ENCODE measurements at regions not wholly inside any gene's neighbourhood (a gene's known extent, or its start where the extent isn't known, plus 50 kb on each side); places are given as distances from the start of the nearest gene placed in this dataset.
"Not testable (repeated sequence)": the region's sequence is repeated elsewhere in the genome, so short reads cannot be mapped to it uniquely, and the experiment has no call there.

GRCh38 chr1:172717722-172718465, 59.0 kb downstream of the FASLG start:
- DNase-seq: no peak

- no peak for DNase-seq
Measured at GRCh38 chr1:172719066-172719627, 60.2 kb downstream of the FASLG start.

GRCh38 chr1:172719694-172720138, 60.8 kb downstream of the FASLG start:
- peak; percentile 4 for DNase-seq

GRCh38 chr1:172720339-172720738, 61.4 kb downstream of the FASLG start:
- no peak for DNase-seq

GRCh38 chr1:172723251-172723650, 64.3 kb downstream of the FASLG start:
- no peak for DNase-seq

GRCh38 chr1:172724232-172724631, 65.3 kb downstream of the FASLG start:
- no peak for DNase-seq

- no peak for DNase-seq
Measured at GRCh38 chr1:172724765-172725613, 66.1 kb downstream of the FASLG start.

- DNase-seq: no peak
Measured at GRCh38 chr1:172726740-172727139, 67.8 kb downstream of the FASLG start.

- DNase-seq: no peak
Measured at GRCh38 chr1:172727275-172727857, 68.5 kb downstream of the FASLG start.

GRCh38 chr1:172727956-172728603, 69.2 kb downstream of the FASLG start:
- no peak for DNase-seq

GRCh38 chr1:172728705-172729104, 69.8 kb downstream of the FASLG start:
- DNase-seq: not testable (repeated sequence)

- no peak for DNase-seq
Measured at GRCh38 chr1:172732427-172732826, 73.5 kb downstream of the FASLG start.

- DNase-seq: no peak
Measured at GRCh38 chr1:172733815-172734214, 74.9 kb downstream of the FASLG start.

- no peak for DNase-seq
Measured at GRCh38 chr1:172738389-172738788, 79.5 kb downstream of the FASLG start.

GRCh38 chr1:172742599-172743500, 83.9 kb downstream of the FASLG start:
- peak; percentile 52 for DNase-seq

GRCh38 chr1:172745014-172745413, 86.1 kb downstream of the FASLG start:
- DNase-seq: peak; percentile 30

GRCh38 chr1:172746091-172746949, 87.4 kb downstream of the FASLG start:
- no peak for DNase-seq

GRCh38 chr1:172748201-172748600, 89.3 kb downstream of the FASLG start:
- no peak for DNase-seq

- DNase-seq: no peak
Measured at GRCh38 chr1:172751683-172752082, 92.8 kb downstream of the FASLG start.

GRCh38 chr1:172753964-172754363, 95.1 kb downstream of the FASLG start:
- DNase-seq: no peak

- DNase-seq: no peak
Measured at GRCh38 chr1:172754609-172755008, 95.7 kb downstream of the FASLG start.

Data from NCI-H1092 treated with DMSO at 0.1 percent for 48 hours (cell line).